NK-92 treated with Interleukin-12 subunit alpha and Interleukin-12 subunit beta, amount 100 ng/mL, for 24 hours (cell line): ENCODE measurements at regions not wholly inside any gene's neighbourhood (a gene's known extent, or its start where the extent isn't known, plus 50 kb on each side); places are given as distances from the start of the nearest gene placed in this dataset.
A peak's percentile ranks its signal among the peaks of the same experiment; 100 is the strongest.
"Not testable (repeated sequence)": the region's sequence is repeated elsewhere in the genome, so short reads cannot be mapped to it uniquely, and the experiment has no call there.

ENCODE experiments used
- DNase-seq: peaks from one replicate; lab custom pipeline; 2025; lab: John Stamatoyannopoulos, UW

GRCh38 chr20:16801919-16802651, 53.9 kb downstream of the OTOR start:
- no peak for DNase-seq

GRCh38 chr20:16802652-16802935, 54.4 kb downstream of the OTOR start:
- no peak for DNase-seq

GRCh38 chr20:16803965-16804792, 56.0 kb downstream of the OTOR start:
- peak; percentile 6 for DNase-seq

- DNase-seq: no peak
These were observed 56.6 kb downstream of the OTOR start for GRCh38 chr20:16804793-16805187.

- DNase-seq: no peak
These were observed 57.9 kb downstream of the OTOR start for GRCh38 chr20:16806061-16806460.

GRCh38 chr20:16806886-16807285, 58.7 kb downstream of the OTOR start:
- no peak for DNase-seq

GRCh38 chr20:16808796-16809195, 60.6 kb downstream of the OTOR start:
- DNase-seq: no peak

GRCh38 chr20:16810216-16810615, 62.1 kb downstream of the OTOR start:
- DNase-seq: no peak

- no peak for DNase-seq
These were observed 68.0 kb downstream of the OTOR start for GRCh38 chr20:16816192-16816591.

- no peak for DNase-seq
These were observed 71.3 kb downstream of the OTOR start for GRCh38 chr20:16819483-16819882.

- DNase-seq: peak; percentile 2
These were observed 73.3 kb downstream of the OTOR start for GRCh38 chr20:16821211-16822089.

- DNase-seq: no peak
These were observed 76.5 kb downstream of the OTOR start for GRCh38 chr20:16824664-16825063.

GRCh38 chr20:16828666-16829305, 80.6 kb downstream of the OTOR start:
- DNase-seq: no peak

- not testable (repeated sequence) for DNase-seq
These were observed 87.5 kb downstream of the OTOR start for GRCh38 chr20:16835690-16836089.

GRCh38 chr20:16842486-16843120, 94.4 kb downstream of the OTOR start:
- DNase-seq: no peak

- DNase-seq: no peak
These were observed 96.2 kb downstream of the OTOR start for GRCh38 chr20:16844406-16844805.

GRCh38 chr20:16846006-16846405, 97.8 kb downstream of the OTOR start:
- no peak for DNase-seq

- DNase-seq: no peak
These were observed 99.9 kb downstream of the OTOR start for GRCh38 chr20:16848061-16848460.

GRCh38 chr20:16848526-16848925, 100.4 kb downstream of the OTOR start:
- DNase-seq: no peak

- no peak for DNase-seq
These were observed 112.8 kb downstream of the OTOR start for GRCh38 chr20:16860914-16861313.

GRCh38 chr20:16861708-16862107, 113.5 kb downstream of the OTOR start:
- no peak for DNase-seq

- DNase-seq: no peak
These were observed 115.1 kb downstream of the OTOR start for GRCh38 chr20:16863303-16863702.
